Right lung (tissue), 2 donors: ENCODE measurements at regions not wholly inside any gene's neighbourhood (a gene's known extent, or its start where the extent isn't known, plus 50 kb on each side); places are given as distances from the start of the nearest gene placed in this dataset.
"Not testable (repeated sequence)": the region's sequence is repeated elsewhere in the genome, so short reads cannot be mapped to it uniquely, and the experiment has no call there.

ENCODE experiments used
- DNase-seq, 2 donors: peaks; one replicate each; pipeline ENCODE4 v3.0.0-alpha.2; 2013

- no peak for DNase-seq
These were observed 250.9 kb downstream of the ANKRD60 start for GRCh38 chr20:57977569-57977968.

GRCh38 chr20:57977141-57977540 is 251.3 kb downstream of the ANKRD60 start:
- no peak for DNase-seq

GRCh38 chr20:57974863-57975262 is 253.6 kb downstream of the ANKRD60 start:
- no peak for DNase-seq

- DNase-seq = no peak
These were observed 254.6 kb downstream of the ANKRD60 start for GRCh38 chr20:57973886-57974285.

- DNase-seq = not testable (repeated sequence)
These were observed 256.9 kb downstream of the ANKRD60 start for GRCh38 chr20:57971583-57971982.

GRCh38 chr20:57970856-57971255 is 257.6 kb downstream of the ANKRD60 start:
- no peak for DNase-seq

DNA sequence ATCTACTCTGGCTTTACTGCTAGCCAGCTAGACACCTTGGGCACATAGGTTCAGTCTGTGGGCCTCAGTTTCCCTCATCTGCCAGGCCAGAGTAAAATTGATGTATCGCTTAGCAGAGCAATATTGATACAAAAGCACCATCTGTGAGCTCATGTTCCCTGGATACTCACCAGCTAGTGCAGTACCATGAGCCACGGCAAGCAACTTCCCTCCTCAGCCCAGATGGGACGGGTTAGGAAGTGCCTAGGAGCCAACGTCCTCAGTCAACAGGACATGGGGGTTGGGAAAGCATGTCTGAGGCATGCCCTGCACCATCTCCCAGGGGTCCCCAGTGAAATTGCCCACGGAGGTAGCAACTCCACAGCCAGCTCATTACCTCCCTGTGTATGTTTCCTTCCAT is 258.3 kb downstream of the ANKRD60 start:
- DNase-seq = no peak

- DNase-seq = no peak
These were observed 258.3 kb upstream of the PMEPA1 start for GRCh38 chr20:57968120-57968519.

DNA sequence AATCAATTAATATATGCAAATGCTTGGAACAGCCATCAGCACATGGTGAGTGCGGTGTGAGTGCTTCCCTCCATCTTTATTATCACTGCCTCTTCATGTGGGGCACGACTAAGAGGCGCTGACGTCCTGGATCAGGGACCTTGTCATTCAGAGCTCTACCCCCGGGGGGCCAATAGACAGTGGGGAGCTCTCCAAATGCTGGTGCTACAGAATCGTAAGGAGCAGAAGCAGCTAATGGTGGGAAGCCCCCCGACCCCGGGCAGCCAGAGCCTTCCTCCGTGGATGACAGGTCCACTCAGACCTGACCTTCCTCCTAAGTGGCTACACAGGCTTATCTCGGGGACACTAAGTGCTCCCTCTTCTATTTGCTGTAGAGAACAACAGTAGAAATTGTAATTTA is 257.5 kb upstream of the PMEPA1 start:
- DNase-seq = no peak

DNA sequence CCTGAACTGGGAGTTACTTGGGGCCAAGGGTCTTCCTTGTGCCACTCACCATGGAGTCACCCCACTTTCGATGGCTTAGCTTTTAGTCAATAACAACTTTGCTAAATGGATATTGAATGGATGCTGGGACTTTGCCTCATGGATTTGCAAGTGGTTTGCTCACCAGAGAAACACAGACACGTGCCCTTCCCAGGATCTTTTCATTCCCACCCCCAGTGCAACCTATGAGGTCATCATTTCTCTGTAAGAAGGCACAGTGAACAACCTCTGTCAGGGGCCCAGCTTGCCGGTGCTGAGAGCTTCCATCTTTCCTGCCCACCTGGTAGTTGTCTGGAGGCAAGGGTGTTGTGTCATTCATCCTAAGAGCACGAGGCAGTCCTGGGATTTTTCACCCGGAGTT is 256.8 kb upstream of the PMEPA1 start:
- DNase-seq = no peak

DNA sequence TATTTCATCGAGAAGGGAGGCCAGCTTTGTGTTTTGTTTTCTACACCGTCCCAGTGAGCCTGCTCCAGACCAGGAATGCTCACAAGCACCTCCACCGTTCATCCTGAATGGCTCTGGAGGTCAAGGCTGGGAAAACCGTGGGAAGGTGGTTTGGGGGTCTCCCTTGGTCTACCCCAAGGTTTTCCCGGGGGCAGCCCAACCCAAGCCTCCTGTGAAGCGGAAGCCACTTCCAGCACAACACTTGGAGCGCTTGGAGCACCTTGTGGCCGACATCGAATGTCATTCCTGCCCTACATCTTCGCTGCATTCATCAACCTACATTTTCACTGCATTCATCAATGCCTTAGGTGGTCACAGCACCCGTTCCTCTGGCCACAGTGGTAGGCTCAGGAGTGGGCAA is 255.6 kb upstream of the PMEPA1 start:
- no peak for DNase-seq

DNA sequence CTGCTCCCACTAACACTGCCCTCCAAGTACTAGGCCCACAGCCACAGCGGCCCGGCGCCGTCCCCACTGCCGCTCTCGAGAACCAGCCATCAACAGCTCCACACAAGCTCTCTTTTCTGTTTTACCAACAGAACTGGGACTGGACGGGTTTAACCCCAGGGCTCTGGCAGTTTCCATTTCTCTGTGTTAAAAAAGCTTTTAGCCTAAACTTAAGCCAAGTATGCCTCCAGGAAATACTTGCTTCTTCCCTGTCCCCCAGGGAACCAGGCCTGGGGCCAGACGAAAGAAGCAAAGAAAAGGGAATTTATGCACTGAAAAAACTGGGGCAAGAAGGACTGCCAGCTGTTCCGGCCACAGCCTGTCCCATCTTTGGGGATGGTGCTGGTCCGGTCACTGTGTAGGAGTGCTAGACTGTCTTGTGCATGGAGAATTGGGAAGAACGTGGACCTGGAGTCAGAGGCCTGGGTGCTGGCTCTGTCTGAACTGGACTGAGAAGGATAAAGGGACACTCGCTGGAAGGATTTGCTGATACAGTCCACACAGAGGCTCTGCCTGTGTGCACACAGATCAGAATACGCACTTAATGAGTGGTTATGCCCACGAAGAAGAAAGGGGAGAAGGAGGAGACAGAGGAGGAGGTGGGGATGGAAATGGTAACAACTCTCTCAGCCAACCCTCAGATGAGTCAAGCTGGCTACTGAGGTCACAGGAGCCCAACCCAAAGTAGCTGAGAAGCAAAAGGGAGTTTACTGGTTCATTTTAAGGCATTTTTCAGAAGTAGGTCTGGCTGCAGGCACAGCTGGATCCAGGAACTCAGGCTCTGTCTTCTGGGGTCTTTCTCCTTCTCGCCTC is 254.4 kb upstream of the PMEPA1 start:
- no peak for DNase-seq

- no peak for DNase-seq
These were observed 251.2 kb upstream of the PMEPA1 start for GRCh38 chr20:57960803-57961575.

DNA sequence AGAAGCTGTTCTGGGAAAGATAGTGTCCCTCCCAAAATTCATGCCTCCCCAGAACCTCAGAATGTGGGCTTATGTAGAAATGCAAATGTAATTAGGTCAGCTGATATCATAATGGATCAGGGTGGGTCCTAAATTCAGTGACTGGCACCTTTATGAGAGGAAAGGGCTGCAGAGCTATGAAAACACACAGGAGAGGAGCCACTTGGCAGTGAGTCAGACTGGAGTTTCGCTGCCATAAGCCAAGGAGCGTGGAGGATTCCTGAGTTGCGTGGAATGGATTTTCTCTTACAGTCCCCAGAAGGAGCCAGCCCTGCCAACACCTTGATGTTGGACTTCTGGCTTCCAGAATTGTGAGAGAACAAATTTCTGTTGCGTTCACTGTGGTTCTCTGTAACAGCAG is 249.8 kb upstream of the PMEPA1 start:
- no peak for DNase-seq

GRCh38 chr20:57959018-57959417 is 249.2 kb upstream of the PMEPA1 start:
- DNase-seq = no peak

- DNase-seq = no peak
These were observed 248.2 kb upstream of the PMEPA1 start for GRCh38 chr20:57958050-57958420.

DNA sequence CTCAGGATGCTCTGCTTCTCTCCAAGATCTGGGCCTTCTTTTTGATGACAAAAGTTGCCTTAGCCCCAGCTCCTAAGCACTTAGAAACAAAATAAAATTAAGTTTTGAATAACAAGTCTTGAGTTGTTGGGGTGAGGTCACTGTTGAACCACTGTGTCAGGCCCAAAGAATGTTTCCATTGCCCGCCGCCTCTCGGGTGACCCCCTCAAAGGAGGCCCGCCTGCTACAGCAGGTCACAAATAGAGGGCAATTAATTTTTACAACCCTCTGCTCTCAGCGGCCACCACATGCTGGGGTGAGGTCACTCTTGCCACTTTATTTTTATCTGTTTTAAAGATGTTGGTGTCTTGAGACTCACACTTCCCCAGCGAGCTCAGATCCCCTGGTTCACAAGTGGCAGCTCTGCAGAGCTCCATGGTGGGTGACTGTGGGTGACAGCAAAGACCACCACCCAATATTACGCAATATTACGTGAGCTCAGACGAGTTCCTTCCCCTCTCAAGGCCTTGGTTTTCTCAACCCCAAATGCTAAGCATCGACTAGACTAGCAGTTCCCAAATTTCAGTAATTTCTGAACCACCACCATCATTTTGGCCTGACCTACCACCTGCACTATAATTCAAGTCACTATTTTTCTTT is 247.7 kb upstream of the PMEPA1 start:
- no peak for DNase-seq

GRCh38 chr20:57953638-57954037 is 243.8 kb upstream of the PMEPA1 start:
- no peak for DNase-seq

- no peak for DNase-seq
These were observed 242.3 kb upstream of the PMEPA1 start for GRCh38 chr20:57952136-57952535.

- DNase-seq = no peak
These were observed 241.7 kb upstream of the PMEPA1 start for GRCh38 chr20:57951549-57951948.

DNA sequence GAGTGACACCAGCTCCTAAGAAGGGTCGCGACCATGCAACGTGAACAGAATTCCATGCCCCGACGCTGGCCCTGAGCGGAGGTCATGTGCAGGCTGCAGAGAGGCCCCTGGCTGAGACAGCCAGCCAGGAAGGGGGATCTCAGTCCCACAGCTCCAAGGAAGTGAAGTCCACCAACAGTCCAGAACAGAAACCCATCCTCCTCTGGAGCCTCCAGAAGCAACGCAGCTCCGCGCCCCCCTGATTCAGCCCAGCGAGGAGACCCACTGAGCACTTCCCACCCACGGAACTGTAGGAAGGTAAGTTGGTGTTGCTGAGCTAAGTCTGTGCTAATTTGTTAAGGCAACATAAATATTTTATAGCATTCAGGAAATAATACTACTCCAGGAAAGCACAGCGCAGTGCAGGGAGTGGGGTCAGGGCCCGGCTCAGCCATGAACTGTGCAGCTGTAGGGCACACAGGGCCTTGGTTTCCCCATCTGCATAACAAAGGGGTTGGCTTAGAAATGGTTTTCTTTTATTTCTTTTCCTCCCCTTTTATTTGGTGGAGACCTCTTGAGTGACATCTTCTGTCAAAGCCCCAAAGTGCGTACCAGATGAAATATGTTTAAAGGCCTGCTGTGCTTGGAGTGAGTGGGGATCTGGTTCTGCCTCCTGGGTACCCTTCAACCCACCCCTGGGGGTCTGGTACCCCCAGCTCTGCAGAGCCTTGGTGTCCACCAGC is 241.1 kb upstream of the PMEPA1 start:
- DNase-seq = no peak
